Endothelial cell of umbilical vein (primary cell): ENCODE measurements at regions not wholly inside any gene's neighbourhood (a gene's known extent, or its start where the extent isn't known, plus 50 kb on each side); places are given as distances from the start of the nearest gene placed in this dataset.

Source experiments
- BruUV-seq: library from RNA; stranded (reverse); fragments of 400-500 nt; replicated peaks from 2 replicates; lab custom pipeline; 2021; lab: Mats Ljungman, UMichigan
- CTCF ChIA-PET: fragments of 300-600, 350-600 bp; sonication (Branson Sonifier 250); formaldehyde crosslinking; loops from one replicate; lab custom pipeline; 2021; ENCODE audit warnings: antibody characterized with exemption, inconsistent platforms; lab: Charles Lee
- POLR2A ChIA-PET: fragments of 300-600, 350-600 bp; sonication (Branson Sonifier 250); formaldehyde crosslinking; loops from one replicate; lab custom pipeline; 2021; ENCODE audit warnings: antibody characterized with exemption, inconsistent platforms; lab: Charles Lee
- DNase-seq: peaks from one replicate; pipeline ENCODE4 v3.0.0-alpha.2; 2011; ENCODE audit warnings: low read depth, low spot score
- FAIRE-seq: peaks from 2 replicates; lab custom pipeline; 2011; peaks lifted over from hg19 to GRCh38; lab: Jason Lieb, UNC
- H2AFZ ChIP-seq: 2 replicates; pipeline ENCODE4 v1.6.0; 2012; ENCODE audit warnings: low read depth, low read length, control low read depth, inconsistent platforms
- H3K27ac ChIP-seq: 2 replicates; pipeline ENCODE4 v1.5.1; 2011; ENCODE audit warnings: low read depth, mild to moderate bottlenecking, control low read depth, low read length, moderate library complexity; ENCODE audit not compliant: insufficient read depth
- H3K27me3 ChIP-seq, 2 experiments: 2 replicates each; pipeline versions ENCODE4 v1.6.0 to v1.6.1; 2011; ENCODE audit warnings: low read length in 2 of 2, mixed read lengths in 1 of 2; ENCODE audit not compliant: control insufficient read depth in 2 of 2, insufficient read depth in 2 of 2
- H3K36me3 ChIP-seq, 2 experiments: 2 replicates in 1 of 2; 3 replicates in 1 of 2; pipeline ENCODE4 v1.5.1; 2011; ENCODE audit warnings: low read length in 2 of 2, mild to moderate bottlenecking in 1 of 2, moderate library complexity in 1 of 2; ENCODE audit not compliant: control insufficient read depth in 2 of 2, insufficient read depth in 2 of 2; ENCODE audit errors: extremely low read depth in 1 of 2
- H3K4me1 ChIP-seq: 3 replicates; pipeline ENCODE4 v1.5.1; 2011; ENCODE audit warnings: mild to moderate bottlenecking, low read length; ENCODE audit not compliant: control insufficient read depth, insufficient read depth; ENCODE audit errors: extremely low read depth
- H3K4me2 ChIP-seq: 2 replicates; pipeline ENCODE4 v1.6.1; 2011; ENCODE audit warnings: low read length, control low read depth, mixed read lengths; ENCODE audit not compliant: insufficient read depth
- H3K4me3 ChIP-seq, 3 experiments: fragments of 200-600 bp in 1 of 3; sonication (generic), shearing (Covaris generic) in 1 of 3; replicated peaks in 1 of 3; 2 replicates each; pipeline ENCODE4 v1.5.1; 2011 to 2016; ENCODE audit warnings: control low read depth in 3 of 3, low read length in 3 of 3, mild to moderate bottlenecking in 2 of 3, inconsistent platforms in 1 of 3, low read depth in 1 of 3, moderate library complexity in 1 of 3; ENCODE audit not compliant: insufficient read depth in 1 of 3
- H3K79me2 ChIP-seq: 2 replicates; pipeline ENCODE4 v1.6.0; 2012; ENCODE audit warnings: low read length, inconsistent platforms; ENCODE audit not compliant: control insufficient read depth, insufficient read depth
- H3K9ac ChIP-seq: replicated peaks from 2 replicates; pipeline ENCODE3; 2011; ENCODE audit warnings: low read length, control low read depth; ENCODE audit not compliant: insufficient read depth; ENCODE audit errors: extremely low read depth
- H3K9me1 ChIP-seq: replicated peaks from 3 replicates; pipeline ENCODE4 v1.6.0; 2011; ENCODE audit warnings: mild to moderate bottlenecking, low read length; ENCODE audit not compliant: control insufficient read depth, insufficient read depth; ENCODE audit errors: extremely low read depth
- H3K9me3 ChIP-seq: replicated peaks from 2 replicates; pipeline ENCODE4 v1.5.1; 2012; ENCODE audit warnings: low read length, inconsistent platforms; ENCODE audit not compliant: control insufficient read depth, insufficient read depth
- H4K20me1 ChIP-seq: replicated peaks from 2 replicates; pipeline ENCODE3; 2011; ENCODE audit warnings: mild to moderate bottlenecking, low read length; ENCODE audit not compliant: control insufficient read depth, insufficient read depth; ENCODE audit errors: extremely low read depth
- EZH2 ChIP-seq: IDR thresholded peaks from 2 replicates; pipeline ENCODE4 v1.6.1; 2012; ENCODE audit warnings: borderline replicate concordance, low read depth, mild to moderate bottlenecking, moderate library complexity, low read length, inconsistent platforms; ENCODE audit not compliant: severe bottlenecking
- FOS ChIP-seq: IDR thresholded peaks from 2 replicates; pipeline ENCODE4 v1.6.1; 2011; ENCODE audit warnings: mild to moderate bottlenecking, low read length, moderate library complexity, borderline replicate concordance; ENCODE audit not compliant: insufficient read depth
- MYC ChIP-seq: IDR thresholded peaks from one replicate; pipeline ENCODE4 v1.6.1; 2011; ENCODE audit warnings: mild to moderate bottlenecking, low read depth, low read length
- POLR2A ChIP-seq: IDR thresholded peaks from 2 replicates; pipeline ENCODE4 v1.6.1; 2012; ENCODE audit warnings: low read depth, mild to moderate bottlenecking, control low read depth, low read length
- POLR2AphosphoS5 ChIP-seq: IDR thresholded peaks from 2 replicates; pipeline ENCODE4 v1.6.1; 2012; ENCODE audit warnings: low read depth, mild to moderate bottlenecking, control low read depth, low read length, moderate library complexity; ENCODE audit not compliant: insufficient read depth
- dilution Hi-C: fragments of 300-500 bp; cut with MboI; formaldehyde crosslinking; loops from one replicate; pipeline ENCODE4 v1.15.0; 2019; ENCODE audit warnings: low sequenced_read_pairs; ENCODE audit not compliant: extremely low pct_ligation_motif_present
- intact Hi-C: fragments of 100-400 bp; cut with micrococcal nuclease; formaldehyde crosslinking; loops from one replicate; pipeline ENCODE4 v1.10.0; 2022
- TF ChIP-seq, protein P1 (sequence below): IDR thresholded peaks from 2 replicates; pipeline ENCODE4 v1.6.1; 2011; ENCODE audit not compliant: insufficient read depth, insufficient read length
- TF ChIP-seq, protein P2 (sequence below), 2 donors: IDR thresholded peaks; 1 replicate in 1 of 2; 2 replicates in 1 of 2; pipeline ENCODE4 v1.5.1; 2011; ENCODE audit warnings: low read length in 2 of 2, mild to moderate bottlenecking in 2 of 2, moderate library complexity in 2 of 2, control low read depth in 1 of 2, inconsistent platforms in 1 of 2, low read depth in 1 of 2; ENCODE audit not compliant: insufficient read depth in 1 of 2; ENCODE audit errors: extremely low read depth in 1 of 2

DNA sequence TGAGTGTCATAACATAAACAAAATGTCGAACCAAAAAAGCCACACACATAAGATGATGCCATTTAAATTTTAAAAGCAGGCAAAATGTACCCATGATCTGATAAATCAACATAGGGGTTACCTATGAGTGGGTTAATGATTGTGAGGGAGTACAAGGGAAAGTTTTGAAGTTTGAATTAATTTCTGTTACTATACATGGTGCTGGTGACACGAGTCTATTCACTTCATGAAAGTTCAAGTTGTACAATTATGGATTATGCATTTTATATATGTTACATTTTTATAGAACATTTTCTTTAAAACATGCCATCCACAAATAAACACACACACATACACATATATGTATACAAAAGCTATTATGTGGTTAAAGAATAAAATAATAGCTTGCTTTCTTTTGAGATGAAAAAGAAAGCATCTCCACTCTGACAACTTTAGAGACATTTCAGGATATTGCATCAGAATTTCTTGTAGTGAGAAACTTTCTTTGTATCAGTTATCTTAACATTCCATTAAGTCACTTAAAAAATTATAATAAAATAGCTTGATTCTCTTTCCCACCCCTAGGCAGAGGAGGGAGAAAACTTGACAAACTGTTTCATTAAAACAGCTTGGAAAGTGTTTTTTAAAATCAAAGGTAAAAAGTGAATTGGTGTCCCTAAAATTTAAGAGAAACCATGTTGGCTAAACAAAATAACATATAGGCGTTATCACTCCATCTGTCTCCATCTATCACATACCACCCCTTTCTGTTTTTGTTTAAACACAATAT is 891.8 kb upstream of the NDST4 start:
- DNase-seq = no peak

More for the DNA sequence above, 891.8 kb upstream of the NDST4 start:
- no peak for FAIRE-seq
- ChIA-PET POLR2A (no interaction called here), CTCF (no interaction called here)
- H2AFZ ChIP-seq = no peak overlapping the region
- H3K4me3 ChIP-seq = no peak overlapping the region
- intact Hi-C loops (no loop called here), dilution Hi-C loops (no loop called here)
- no peaks in the 10 kb centered on the region for H3K79me2 ChIP-seq
- TF ChIP-seq, protein P1, sequence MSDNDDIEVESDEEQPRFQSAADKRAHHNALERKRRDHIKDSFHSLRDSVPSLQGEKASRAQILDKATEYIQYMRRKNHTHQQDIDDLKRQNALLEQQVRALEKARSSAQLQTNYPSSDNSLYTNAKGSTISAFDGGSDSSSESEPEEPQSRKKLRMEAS = no peak
- TF ChIP-seq, protein P2, sequence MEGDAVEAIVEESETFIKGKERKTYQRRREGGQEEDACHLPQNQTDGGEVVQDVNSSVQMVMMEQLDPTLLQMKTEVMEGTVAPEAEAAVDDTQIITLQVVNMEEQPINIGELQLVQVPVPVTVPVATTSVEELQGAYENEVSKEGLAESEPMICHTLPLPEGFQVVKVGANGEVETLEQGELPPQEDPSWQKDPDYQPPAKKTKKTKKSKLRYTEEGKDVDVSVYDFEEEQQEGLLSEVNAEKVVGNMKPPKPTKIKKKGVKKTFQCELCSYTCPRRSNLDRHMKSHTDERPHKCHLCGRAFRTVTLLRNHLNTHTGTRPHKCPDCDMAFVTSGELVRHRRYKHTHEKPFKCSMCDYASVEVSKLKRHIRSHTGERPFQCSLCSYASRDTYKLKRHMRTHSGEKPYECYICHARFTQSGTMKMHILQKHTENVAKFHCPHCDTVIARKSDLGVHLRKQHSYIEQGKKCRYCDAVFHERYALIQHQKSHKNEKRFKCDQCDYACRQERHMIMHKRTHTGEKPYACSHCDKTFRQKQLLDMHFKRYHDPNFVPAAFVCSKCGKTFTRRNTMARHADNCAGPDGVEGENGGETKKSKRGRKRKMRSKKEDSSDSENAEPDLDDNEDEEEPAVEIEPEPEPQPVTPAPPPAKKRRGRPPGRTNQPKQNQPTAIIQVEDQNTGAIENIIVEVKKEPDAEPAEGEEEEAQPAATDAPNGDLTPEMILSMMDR (IDR thresholded peaks at IDR 0.05; ENCODE audit: extremely low read depth in 1 of 2, insufficient read depth in 1 of 2, low read depth in 1 of 2, low read length in 2 of 2) = no peak
- no peak for TF ChIP-seq FOS
- TF ChIP-seq MYC = no peak
- no peak for TF ChIP-seq EZH2
- TF ChIP-seq POLR2AphosphoS5 = no peak
- no peak for TF ChIP-seq POLR2A
- H4K20me1 ChIP-seq = no peaks in the 10 kb centered on the region
- H3K36me3 ChIP-seq = no peaks in the 10 kb centered on the region
- H3K9ac ChIP-seq = no peak overlapping the region
- no peaks in the 10 kb centered on the region for H3K27me3 ChIP-seq
- H3K4me1 ChIP-seq = no peaks in the 10 kb centered on the region
- no peak overlapping the region for H3K4me2 ChIP-seq
- no peaks in the 10 kb centered on the region for H3K9me3 ChIP-seq
- BruUV-seq = no TSS peak
- H3K9me1 ChIP-seq = no peaks in the 10 kb centered on the region
- H3K27ac ChIP-seq = no peak overlapping the region
